GM12892 (cell line): ENCODE measurements at regions not wholly inside any gene's neighbourhood (a gene's known extent, or its start where the extent isn't known, plus 50 kb on each side); places are given as distances from the start of the nearest gene placed in this dataset.

Experiments
- POLR2A ChIP-seq: IDR thresholded peaks from 2 replicates; pipeline ENCODE4 v1.6.1; 2011; ENCODE audit warnings: low read depth, low read length, control low read depth
- TAF1 ChIP-seq: IDR thresholded peaks from 2 replicates; pipeline ENCODE4 v1.6.1; 2011; ENCODE audit warnings: low read depth, mild to moderate bottlenecking, control low read depth, low read length, borderline replicate concordance

DNA sequence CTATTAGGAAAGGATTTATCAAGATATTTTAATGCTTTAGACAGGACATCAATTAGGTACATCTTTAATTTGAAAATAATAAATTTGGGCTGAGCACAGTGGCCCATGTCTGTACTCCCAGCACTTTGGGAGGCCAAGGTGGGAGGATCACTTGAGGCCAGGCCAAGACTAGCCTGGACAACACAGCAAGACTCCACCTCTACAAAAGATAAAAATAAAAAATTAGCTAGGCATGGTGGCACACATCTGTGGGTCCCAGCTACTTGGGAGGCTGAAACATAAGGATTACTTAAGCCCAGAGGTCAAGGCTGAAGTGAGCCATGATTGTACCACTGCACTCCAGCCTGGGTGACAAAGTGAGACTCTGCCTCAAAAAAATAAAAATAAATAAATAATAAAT lies 59.6 kb upstream of the IRF2 start:
- TF ChIP-seq TAF1: no peak
- TF ChIP-seq POLR2A: no peak
